ENCODE measurements at regions not wholly inside any gene's neighbourhood (a gene's known extent, or its start where the extent isn't known, plus 50 kb on each side); places are given as distances from the start of the nearest gene placed in this dataset.

- no peak for TF ChIP-seq CTCF (IDR thresholded peaks at IDR 0.05)
- no peak for TF ChIP-seq POLR2A (IDR thresholded peaks at IDR 0.05)
Observed at GRCh38 chrX:69279234-69279633, 114.0 kb upstream of the PJA1 start.

Data from testis (tissue), 2 donors.